SJCRH30 (cell line): ENCODE measurements at regions not wholly inside any gene's neighbourhood (a gene's known extent, or its start where the extent isn't known, plus 50 kb on each side); places are given as distances from the start of the nearest gene placed in this dataset.
A peak's percentile ranks its signal among the peaks of the same experiment; 100 is the strongest.

Experiments used
- DNase-seq, 2 experiments: peaks; one replicate each; pipeline ENCODE4 v3.0.0-alpha.2; 2015 to 2020
- H3K27ac ChIP-seq: fragments of 250-450 bp; sonication (Bioruptor Pico); 2 replicates; pipeline ENCODE4 v1.5.1; 2020; ENCODE audit warnings: mild to moderate bottlenecking, moderate library complexity
- H3K27me3 ChIP-seq: fragments of 250-450 bp; sonication (Bioruptor Pico); 2 replicates; pipeline ENCODE4 v1.5.1; 2020; ENCODE audit warnings: mild to moderate bottlenecking, moderate library complexity
- H3K36me3 ChIP-seq: fragments of 250-450 bp; sonication (Bioruptor Pico); 2 replicates; pipeline ENCODE4 v1.5.1; 2020; ENCODE audit warnings: mild to moderate bottlenecking, moderate library complexity
- H3K4me1 ChIP-seq: fragments of 250-450 bp; sonication (Bioruptor Pico); 2 replicates; pipeline ENCODE4 v1.5.1; 2020; ENCODE audit warnings: mild to moderate bottlenecking, moderate library complexity
- H3K4me3 ChIP-seq: fragments of 250-450 bp; sonication (Bioruptor Pico); 2 replicates; pipeline ENCODE4 v1.5.1; 2020; ENCODE audit warnings: mild to moderate bottlenecking, moderate library complexity
- H3K9me3 ChIP-seq: fragments of 250-450 bp; sonication (Bioruptor Pico); replicated peaks from 2 replicates; pipeline ENCODE4 v1.5.1; 2020; ENCODE audit warnings: mild to moderate bottlenecking, moderate library complexity

- Histone ChIP-seq H3K9me3 (no peaks in the 10 kb centered on the region), H3K27ac (no peak overlapping the region), H3K27me3 (no peaks in the 10 kb centered on the region), H3K36me3 (no peaks in the 10 kb centered on the region), H3K4me3 (no peak overlapping the region), H3K4me1 (no peaks in the 10 kb centered on the region)
- DNase-seq = no peak
Measured at GRCh38 chr1:82706741-82707140, 906.0 kb downstream of the ADGRL2 start.

- Histone ChIP-seq H3K9me3 (no peaks in the 10 kb centered on the region), H3K4me3 (no peak overlapping the region), H3K36me3 (no peaks in the 10 kb centered on the region), H3K27me3 (no peaks in the 10 kb centered on the region), H3K4me1 (no peaks in the 10 kb centered on the region), H3K27ac (no peak overlapping the region)
- no peak for DNase-seq
Measured at GRCh38 chr1:82704966-82705365, 904.2 kb downstream of the ADGRL2 start.

GRCh38 chr1:82704393-82704792 is 903.7 kb downstream of the ADGRL2 start:
- DNase-seq = no peak
- Histone ChIP-seq H3K4me1 (no peaks in the 10 kb centered on the region), H3K36me3 (no peaks in the 10 kb centered on the region), H3K9me3 (no peaks in the 10 kb centered on the region), H3K27ac (no peak overlapping the region), H3K27me3 (no peaks in the 10 kb centered on the region), H3K4me3 (no peak overlapping the region)

- H3K36me3 ChIP-seq = no peaks in the 10 kb centered on the region
- no peaks in the 10 kb centered on the region for H3K9me3 ChIP-seq
- DNase-seq = no peak
- no peak overlapping the region for H3K4me3 ChIP-seq
- H3K27me3 ChIP-seq = no peaks in the 10 kb centered on the region
- H3K27ac ChIP-seq = no peak overlapping the region
- H3K4me1 ChIP-seq = no peaks in the 10 kb centered on the region
Measured at GRCh38 chr1:82703951-82704350, 903.2 kb downstream of the ADGRL2 start.

GRCh38 chr1:82700476-82700875 is 899.7 kb downstream of the ADGRL2 start:
- no peaks in the 10 kb centered on the region for H3K9me3 ChIP-seq
- peak in 1 of 2 experiments; percentile 2 for DNase-seq
- H3K4me3 ChIP-seq = no peak overlapping the region
- H3K27me3 ChIP-seq = no peaks in the 10 kb centered on the region
- H3K27ac ChIP-seq = no peak overlapping the region
- H3K36me3 ChIP-seq = no peaks in the 10 kb centered on the region
- no peaks in the 10 kb centered on the region for H3K4me1 ChIP-seq

- Histone ChIP-seq H3K36me3 (no peaks in the 10 kb centered on the region), H3K4me1 (no peaks in the 10 kb centered on the region), H3K9me3 (no peaks in the 10 kb centered on the region), H3K27ac (no peak overlapping the region), H3K27me3 (no peaks in the 10 kb centered on the region), H3K4me3 (no peak overlapping the region)
- no peak for DNase-seq
Measured at GRCh38 chr1:82697965-82698364, 897.2 kb downstream of the ADGRL2 start.

GRCh38 chr1:82695443-82695842 is 894.7 kb downstream of the ADGRL2 start:
- Histone ChIP-seq H3K4me1 (no peaks in the 10 kb centered on the region), H3K36me3 (no peaks in the 10 kb centered on the region), H3K27me3 (no peaks in the 10 kb centered on the region), H3K9me3 (no peaks in the 10 kb centered on the region), H3K4me3 (no peak overlapping the region), H3K27ac (no peak overlapping the region)
- DNase-seq = no peak

- Histone ChIP-seq H3K4me3 (no peak overlapping the region), H3K27ac (no peak overlapping the region), H3K27me3 (no peaks in the 10 kb centered on the region), H3K4me1 (no peaks in the 10 kb centered on the region), H3K9me3 (no peaks in the 10 kb centered on the region), H3K36me3 (no peaks in the 10 kb centered on the region)
- no peak for DNase-seq
Measured at GRCh38 chr1:82690411-82690810, 889.7 kb downstream of the ADGRL2 start.

- DNase-seq = no peak
- Histone ChIP-seq H3K4me1 (no peaks in the 10 kb centered on the region), H3K4me3 (no peak overlapping the region), H3K27ac (no peak overlapping the region), H3K36me3 (no peaks in the 10 kb centered on the region), H3K27me3 (no peaks in the 10 kb centered on the region), H3K9me3 (no peaks in the 10 kb centered on the region)
Measured at GRCh38 chr1:82689217-82689616, 888.5 kb downstream of the ADGRL2 start.

GRCh38 chr1:82686774-82687173 is 886.0 kb downstream of the ADGRL2 start:
- Histone ChIP-seq H3K27ac (no peak overlapping the region), H3K27me3 (no peaks in the 10 kb centered on the region), H3K4me3 (no peak overlapping the region), H3K9me3 (no peaks in the 10 kb centered on the region), H3K36me3 (no peaks in the 10 kb centered on the region), H3K4me1 (no peaks in the 10 kb centered on the region)
- no peak for DNase-seq

GRCh38 chr1:82646888-82647287 is 846.2 kb downstream of the ADGRL2 start:
- Histone ChIP-seq H3K27ac (no peak overlapping the region), H3K27me3 (no peaks in the 10 kb centered on the region), H3K4me3 (no peak overlapping the region), H3K9me3 (no peaks in the 10 kb centered on the region), H3K36me3 (no peaks in the 10 kb centered on the region), H3K4me1 (no peaks in the 10 kb centered on the region)
- no peak for DNase-seq

GRCh38 chr1:82646336-82646735 is 845.6 kb downstream of the ADGRL2 start:
- Histone ChIP-seq H3K27me3 (no peaks in the 10 kb centered on the region), H3K27ac (no peak overlapping the region), H3K4me3 (no peak overlapping the region), H3K4me1 (no peaks in the 10 kb centered on the region), H3K9me3 (no peaks in the 10 kb centered on the region), H3K36me3 (no peaks in the 10 kb centered on the region)
- DNase-seq = no peak

- Histone ChIP-seq H3K4me3 (no peak overlapping the region), H3K27me3 (no peaks in the 10 kb centered on the region), H3K9me3 (no peaks in the 10 kb centered on the region), H3K36me3 (no peaks in the 10 kb centered on the region), H3K4me1 (no peaks in the 10 kb centered on the region), H3K27ac (no peak overlapping the region)
- no peak for DNase-seq
Measured at GRCh38 chr1:82644186-82644915, 843.6 kb downstream of the ADGRL2 start.

- no peak for DNase-seq
- H3K4me3 ChIP-seq = no peak overlapping the region
- H3K9me3 ChIP-seq = no peaks in the 10 kb centered on the region
- H3K27me3 ChIP-seq = no peaks in the 10 kb centered on the region
- H3K36me3 ChIP-seq = no peaks in the 10 kb centered on the region
- H3K4me1 ChIP-seq = no peaks in the 10 kb centered on the region
- H3K27ac ChIP-seq = no peak overlapping the region
Measured at GRCh38 chr1:82640352-82640751, 839.6 kb downstream of the ADGRL2 start.

- H3K27me3 ChIP-seq = no peaks in the 10 kb centered on the region
- H3K4me3 ChIP-seq = no peak overlapping the region
- H3K4me1 ChIP-seq = no peaks in the 10 kb centered on the region
- DNase-seq = no peak
- H3K27ac ChIP-seq = no peak overlapping the region
- H3K36me3 ChIP-seq = no peaks in the 10 kb centered on the region
- no peaks in the 10 kb centered on the region for H3K9me3 ChIP-seq
Measured at GRCh38 chr1:82634266-82634665, 833.5 kb downstream of the ADGRL2 start.

GRCh38 chr1:82632155-82632554 is 831.4 kb downstream of the ADGRL2 start:
- DNase-seq = no peak
- no peak overlapping the region for H3K4me3 ChIP-seq
- no peaks in the 10 kb centered on the region for H3K27me3 ChIP-seq
- H3K4me1 ChIP-seq = no peaks in the 10 kb centered on the region; the same call in 1 of the 2 replicates
- H3K27ac ChIP-seq = no peak overlapping the region
- no peaks in the 10 kb centered on the region for H3K36me3 ChIP-seq
- no peaks in the 10 kb centered on the region for H3K9me3 ChIP-seq
